T-cell (primary cell): ENCODE measurements at regions not wholly inside any gene's neighbourhood (a gene's known extent, or its start where the extent isn't known, plus 50 kb on each side); places are given as distances from the start of the nearest gene placed in this dataset.
"Not testable (repeated sequence)": the region's sequence is repeated elsewhere in the genome, so short reads cannot be mapped to it uniquely, and the experiment has no call there.

Source experiments
- ATAC-seq, 4 experiments: fragments of 200-7000 bp in 3 of 4; fragments of 150-1000 bp in 1 of 4; cut with Tn5 transposase; replicated peaks in 1 of 4; 1 replicate in 3 of 4; 2 replicates in 1 of 4; pipeline ENCODE4 v1.10.0; 2021; ENCODE audit warnings: moderate library complexity in 3 of 4, mild to moderate bottlenecking in 2 of 4, moderate number of reproducible peaks in 1 of 4
- CTCF ChIA-PET, 2 donors: fragments of 300-600 bp; sonication (Branson Sonifier 250); formaldehyde crosslinking; loops; one replicate each; lab custom pipeline; 2022; ENCODE audit warnings: antibody characterized with exemption in 2 of 2; lab: Charles Lee
- POLR2A ChIA-PET, 2 donors: fragments of 300-600 bp; sonication (Branson Sonifier 250); formaldehyde crosslinking; loops; one replicate each; lab custom pipeline; 2022; ENCODE audit warnings: antibody characterized with exemption in 2 of 2; lab: Charles Lee
- DNase-seq, 35 experiments: peaks; one replicate each; pipeline versions ENCODE4 v3.0.0 to v3.0.0-alpha.2; 2013 to 2023
- H3K27ac ChIP-seq: one replicate; pipeline ENCODE4 v1.5.1; 2013; ENCODE audit warnings: low read length
- H3K27me3 ChIP-seq, 2 experiments: replicated peaks in 1 of 2; 1 replicate in 1 of 2; 2 replicates in 1 of 2; pipeline versions ENCODE4 v1.6.1 to v1.7.0; 2013; ENCODE audit warnings: low read length in 1 of 2, mixed read lengths in 1 of 2; ENCODE audit not compliant: control insufficient read depth in 2 of 2, insufficient read depth in 2 of 2; ENCODE audit errors: extremely low read depth in 1 of 2
- H3K36me3 ChIP-seq, 2 donors: 1 replicate in 1 of 2; 2 replicates in 1 of 2; pipeline versions ENCODE4 v1.6.1 to v1.7.0; 2013; ENCODE audit warnings: low read length in 1 of 2; ENCODE audit not compliant: control insufficient read depth in 2 of 2, insufficient read depth in 1 of 2; ENCODE audit errors: extremely low read depth in 1 of 2
- H3K4me1 ChIP-seq, 2 experiments: 1 replicate in 1 of 2; 2 replicates in 1 of 2; pipeline versions ENCODE4 v1.6.1 to v1.7.0; 2013; ENCODE audit warnings: low read length in 2 of 2, mixed read lengths in 1 of 2; ENCODE audit not compliant: insufficient read depth in 2 of 2, control insufficient read depth in 1 of 2; ENCODE audit errors: extremely low read depth in 1 of 2
- H3K4me3 ChIP-seq, 2 donors: 1 replicate in 1 of 2; 2 replicates in 1 of 2; pipeline versions ENCODE4 v1.5.1 to v1.7.0; 2013; ENCODE audit warnings: mild to moderate bottlenecking in 2 of 2, low read length in 1 of 2, moderate library complexity in 1 of 2; ENCODE audit not compliant: control insufficient read depth in 1 of 2; ENCODE audit errors: extremely low read depth in 1 of 2
- H3K9me3 ChIP-seq: 2 replicates; pipeline ENCODE4 v1.7.0; 2013
- H3K27ac Mint-ChIP-seq, 2 donors: one replicate each; pipeline ENCODE4 v1.8.0; 2020 to 2021; ENCODE audit warnings: mild to moderate bottlenecking in 2 of 2, mixed read lengths in 2 of 2
- H3K27me3 Mint-ChIP-seq, 2 donors: one replicate each; pipeline ENCODE4 v1.8.0; 2021 to 2022; ENCODE audit warnings: mixed read lengths in 2 of 2
- H3K36me3 Mint-ChIP-seq: one replicate; pipeline ENCODE4 v1.8.0; 2021; ENCODE audit warnings: mixed read lengths
- H3K4me1 Mint-ChIP-seq, 3 donors: one replicate each; pipeline ENCODE4 v1.8.0; 2020 to 2022; ENCODE audit warnings: mixed read lengths in 3 of 3, mild to moderate bottlenecking in 1 of 3
- H3K4me3 Mint-ChIP-seq, 3 donors: one replicate each; pipeline ENCODE4 v1.8.0; 2020 to 2022; ENCODE audit warnings: mild to moderate bottlenecking in 3 of 3, mixed read lengths in 3 of 3, moderate library complexity in 3 of 3
- H3K9me3 Mint-ChIP-seq, 3 donors: one replicate each; pipeline ENCODE4 v1.8.0; 2020 to 2022; ENCODE audit warnings: mixed read lengths in 3 of 3
- WGBS: methylation state at CpG from one replicate; pipeline ENCODE4 v1.1.5; 2013; ENCODE audit warnings: missing lambda C conversion rate; ENCODE audit not compliant: insufficient coverage; 5-methylcytosine and 5-hydroxymethylcytosine counted together

GRCh38 chr16:59543641-59544040 lies 809.5 kb upstream of the GOT2 start:
- Mint-ChIP-seq H3K27ac (no peak overlapping the region), H3K9me3 (peaks cover 3 to 22% (median 7%) of the 10 kb centered on the region in 3 donors), H3K4me1 (no peaks in the 10 kb centered on the region), H3K36me3 (no peaks in the 10 kb centered on the region), H3K4me3 (no peak overlapping the region), H3K27me3 (no peaks in the 10 kb centered on the region)
- DNase-seq (no peak), ATAC-seq (no peak)
- ChIA-PET CTCF (no interaction called here), POLR2A (no interaction called here)
- WGBS = no CpG with 5 or more reads among the region's 4 CpGs
- Histone ChIP-seq H3K36me3 (no peaks in the 10 kb centered on the region), H3K4me1 (no peaks in the 10 kb centered on the region), H3K4me3 (no peak overlapping the region), H3K27me3 (no peaks in the 10 kb centered on the region), H3K27ac (no peak overlapping the region), H3K9me3 (no peaks in the 10 kb centered on the region)

DNA sequence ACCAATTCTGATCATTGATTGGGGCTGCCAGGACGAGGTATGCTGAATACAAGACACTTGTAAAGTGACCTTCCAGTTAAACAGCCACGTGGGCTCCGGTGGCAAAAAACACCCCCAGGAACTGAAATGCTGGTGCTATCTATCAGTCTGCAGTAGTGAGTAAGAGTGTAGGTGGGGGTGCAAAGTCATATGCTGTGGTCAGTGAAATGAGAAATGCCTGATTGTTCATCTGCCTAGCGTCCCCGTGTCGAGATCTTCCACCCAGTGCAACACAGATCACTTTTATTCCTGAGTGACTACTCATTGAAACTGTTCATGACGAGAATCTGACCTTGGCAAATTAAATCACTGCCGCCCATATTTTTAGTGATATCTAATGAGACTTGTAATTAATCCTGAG lies 806.5 kb upstream of the GOT2 start:
- no peak overlapping the region for H3K27ac ChIP-seq
- CTCF ChIA-PET = no interaction called here

DNA sequence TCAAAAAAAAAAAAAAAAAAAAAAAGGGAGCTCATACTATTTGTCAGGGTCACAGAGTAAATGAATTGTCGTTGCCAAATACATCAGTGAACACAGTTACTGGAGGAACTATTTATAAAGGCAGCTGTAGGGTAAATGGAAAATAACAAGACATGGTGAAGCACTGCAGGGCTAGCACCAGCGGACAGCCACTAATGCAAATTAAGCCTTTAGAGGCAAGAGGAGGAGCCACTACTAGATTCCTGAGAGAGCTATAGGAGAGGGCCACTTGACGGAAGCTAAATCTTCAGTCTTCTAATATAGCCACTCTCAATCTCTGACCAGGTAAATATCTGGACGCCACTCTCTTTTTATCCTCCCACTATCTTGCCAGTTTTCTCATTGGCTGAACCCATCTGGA lies 801.2 kb upstream of the GOT2 start:
- Mint-ChIP-seq H3K4me3 (no peak overlapping the region), H3K9me3 (peaks cover 5 to 26% (median 10%) of the 10 kb centered on the region in 3 donors), H3K27me3 (no peaks in the 10 kb centered on the region), H3K4me1 (no peaks in the 10 kb centered on the region), H3K27ac (no peak overlapping the region), H3K36me3 (no peaks in the 10 kb centered on the region)
- WGBS = 90% methylated on average over 2 of the region's 4 CpGs
- ChIA-PET POLR2A (no interaction called here), CTCF (no interaction called here)
- Histone ChIP-seq H3K27ac (no peak overlapping the region), H3K36me3 (no peaks in the 10 kb centered on the region), H3K4me1 (no peaks in the 10 kb centered on the region), H3K9me3 (no peaks in the 10 kb centered on the region), H3K4me3 (no peak overlapping the region), H3K27me3 (no peaks in the 10 kb centered on the region)
- ATAC-seq = no peak
- DNase-seq = no peak

More for the DNA sequence above, 806.5 kb upstream of the GOT2 start:
- no peak overlapping the region for H3K4me3 Mint-ChIP-seq
- POLR2A ChIA-PET = no interaction called here
- H3K36me3 Mint-ChIP-seq = no peaks in the 10 kb centered on the region
- Histone ChIP-seq H3K36me3 (no peaks in the 10 kb centered on the region), H3K4me1 (no peaks in the 10 kb centered on the region), H3K4me3 (no peak overlapping the region), H3K9me3 (no peaks in the 10 kb centered on the region), H3K27me3 (no peaks in the 10 kb centered on the region)
- 56% methylated on average over 3 of the region's 8 CpGs for WGBS
- no peaks in the 10 kb centered on the region for H3K4me1 Mint-ChIP-seq
- no peaks in the 10 kb centered on the region for H3K27me3 Mint-ChIP-seq
- DNase-seq (no peak), ATAC-seq (no peak)
- H3K9me3 Mint-ChIP-seq = peaks cover 3 to 24% (median 3%) of the 10 kb centered on the region in 3 donors
- H3K27ac Mint-ChIP-seq = no peak overlapping the region

- Mint-ChIP-seq H3K27me3 (no peaks in the 10 kb centered on the region), H3K4me1 (no peaks in the 10 kb centered on the region), H3K27ac (no peak overlapping the region), H3K4me3 (no peak overlapping the region), H3K9me3 (peaks cover 0 to 6% (median 0%) of the 10 kb centered on the region in 3 donors), H3K36me3 (no peaks in the 10 kb centered on the region)
- ChIA-PET CTCF (no interaction called here), POLR2A (no interaction called here)
- no peak overlapping the region for H3K4me3 ChIP-seq
- 100% methylated on average over 3 of the region's 14 CpGs for WGBS
- DNase-seq (no peak), ATAC-seq (no peak)
- H3K9me3 ChIP-seq = no peaks in the 10 kb centered on the region
- H3K27ac ChIP-seq = no peak overlapping the region
- H3K27me3 ChIP-seq = no peaks in the 10 kb centered on the region
- H3K4me1 ChIP-seq = no peaks in the 10 kb centered on the region
- no peaks in the 10 kb centered on the region for H3K36me3 ChIP-seq
Observed at GRCh38 chr16:59527206-59527997, 793.3 kb upstream of the GOT2 start.

- no peaks in the 10 kb centered on the region for H3K4me1 Mint-ChIP-seq
- H3K36me3 Mint-ChIP-seq = no peaks in the 10 kb centered on the region
Observed at GRCh38 chr16:59522826-59523225, 788.7 kb upstream of the GOT2 start.

GRCh38 chr16:59518721-59519120 lies 784.6 kb upstream of the GOT2 start:
- H3K4me3 ChIP-seq, ATAC-seq, H3K4me1 ChIP-seq, H3K4me3 Mint-ChIP-seq, DNase-seq, H3K27ac ChIP-seq, H3K9me3 ChIP-seq, H3K27me3 ChIP-seq, H3K27me3 Mint-ChIP-seq, POLR2A ChIA-PET, H3K27ac Mint-ChIP-seq, H3K36me3 Mint-ChIP-seq, CTCF ChIA-PET, H3K4me1 Mint-ChIP-seq, H3K36me3 ChIP-seq: not testable (repeated sequence)
- 79% methylated on average over 2 of the region's 5 CpGs for WGBS
- peaks cover 9 to 39% (median 11%) of the 10 kb centered on the region in 3 donors for H3K9me3 Mint-ChIP-seq

More at GRCh38 chr16:59522826-59523225, 788.7 kb upstream of the GOT2 start:
- ChIA-PET POLR2A (no interaction called here), CTCF (no interaction called here)
- H3K4me3 ChIP-seq = no peak overlapping the region
- Mint-ChIP-seq H3K27ac (no peak overlapping the region), H3K9me3 (peaks cover 0 to 17% (median 5%) of the 10 kb centered on the region in 3 donors), H3K4me3 (no peak overlapping the region), H3K27me3 (no peaks in the 10 kb centered on the region)
- ATAC-seq (no peak), DNase-seq (no peak)
- no peak overlapping the region for H3K27ac ChIP-seq
- no peaks in the 10 kb centered on the region for H3K4me1 ChIP-seq
- H3K36me3 ChIP-seq = no peaks in the 10 kb centered on the region
- no peaks in the 10 kb centered on the region for H3K27me3 ChIP-seq
- no peaks in the 10 kb centered on the region for H3K9me3 ChIP-seq
- WGBS = no CpG with 5 or more reads among the region's 3 CpGs
